CD4-positive, CD25-positive, alpha-beta regulatory T cell (primary cell): ENCODE measurements at regions not wholly inside any gene's neighbourhood (a gene's known extent, or its start where the extent isn't known, plus 50 kb on each side); places are given as distances from the start of the nearest gene placed in this dataset.

Experiments used
- ATAC-seq, 2 donors: fragments of 150-1000 bp; cut with Tn5 transposase; one replicate each; pipeline ENCODE4 v1.10.0; 2021; ENCODE audit warnings: low read depth in 2 of 2, moderate number of reproducible peaks in 2 of 2, moderate library complexity in 1 of 2
- DNase-seq, 3 donors: peaks; one replicate each; pipeline versions ENCODE4 v3.0.0 to v3.0.0-alpha.2; 2012 to 2022; ENCODE audit warnings: mixed read lengths in 1 of 3
- H3K27ac ChIP-seq: one replicate; pipeline ENCODE4 v1.7.0; 2013; ENCODE audit warnings: mild to moderate bottlenecking, low read length; ENCODE audit not compliant: insufficient read depth, poor library complexity, severe bottlenecking
- H3K27me3 ChIP-seq: one replicate; pipeline ENCODE4 v1.7.0; 2013; ENCODE audit warnings: low read length; ENCODE audit not compliant: control insufficient read depth, insufficient read depth
- H3K36me3 ChIP-seq: one replicate; pipeline ENCODE4 v1.7.0; 2013; ENCODE audit warnings: mild to moderate bottlenecking, low read length, moderate library complexity; ENCODE audit not compliant: control insufficient read depth, insufficient read depth
- H3K4me1 ChIP-seq: 2 replicates; pipeline ENCODE4 v1.7.0; 2013; ENCODE audit warnings: mild to moderate bottlenecking, low read length; ENCODE audit not compliant: insufficient read depth, control insufficient read depth, poor library complexity, severe bottlenecking
- H3K4me3 ChIP-seq: one replicate; pipeline ENCODE4 v1.7.0; 2013; ENCODE audit warnings: low read depth, mild to moderate bottlenecking, low read length, moderate library complexity
- H3K9me3 ChIP-seq, 2 experiments: 1 replicate in 1 of 2; 2 replicates in 1 of 2; pipeline ENCODE4 v1.7.0; 2013; ENCODE audit warnings: low read length in 2 of 2, mild to moderate bottlenecking in 1 of 2, moderate library complexity in 1 of 2; ENCODE audit not compliant: control insufficient read depth in 2 of 2
- H3K27ac Mint-ChIP-seq, 3 donors: one replicate each; pipeline ENCODE4 v1.8.0; 2020 to 2022; ENCODE audit warnings: mild to moderate bottlenecking in 3 of 3, mixed read lengths in 3 of 3, moderate library complexity in 2 of 3
- H3K27me3 Mint-ChIP-seq: one replicate; pipeline ENCODE4 v1.8.0; 2022; ENCODE audit warnings: mild to moderate bottlenecking, mixed read lengths
- H3K36me3 Mint-ChIP-seq: one replicate; pipeline ENCODE4 v1.8.0; 2020; ENCODE audit warnings: mixed read lengths
- H3K4me1 Mint-ChIP-seq, 4 donors: one replicate each; pipeline ENCODE4 v1.8.0; 2020 to 2022; ENCODE audit warnings: mixed read lengths in 4 of 4, mild to moderate bottlenecking in 1 of 4
- H3K4me3 Mint-ChIP-seq, 4 donors: one replicate each; pipeline ENCODE4 v1.8.0; 2020 to 2022; ENCODE audit warnings: mild to moderate bottlenecking in 4 of 4, mixed read lengths in 4 of 4, moderate library complexity in 3 of 4
- H3K9me3 Mint-ChIP-seq, 7 donors: one replicate each; pipeline ENCODE4 v1.8.0; 2020 to 2022; ENCODE audit warnings: mixed read lengths in 7 of 7, mild to moderate bottlenecking in 3 of 7, moderate library complexity in 2 of 7

DNA sequence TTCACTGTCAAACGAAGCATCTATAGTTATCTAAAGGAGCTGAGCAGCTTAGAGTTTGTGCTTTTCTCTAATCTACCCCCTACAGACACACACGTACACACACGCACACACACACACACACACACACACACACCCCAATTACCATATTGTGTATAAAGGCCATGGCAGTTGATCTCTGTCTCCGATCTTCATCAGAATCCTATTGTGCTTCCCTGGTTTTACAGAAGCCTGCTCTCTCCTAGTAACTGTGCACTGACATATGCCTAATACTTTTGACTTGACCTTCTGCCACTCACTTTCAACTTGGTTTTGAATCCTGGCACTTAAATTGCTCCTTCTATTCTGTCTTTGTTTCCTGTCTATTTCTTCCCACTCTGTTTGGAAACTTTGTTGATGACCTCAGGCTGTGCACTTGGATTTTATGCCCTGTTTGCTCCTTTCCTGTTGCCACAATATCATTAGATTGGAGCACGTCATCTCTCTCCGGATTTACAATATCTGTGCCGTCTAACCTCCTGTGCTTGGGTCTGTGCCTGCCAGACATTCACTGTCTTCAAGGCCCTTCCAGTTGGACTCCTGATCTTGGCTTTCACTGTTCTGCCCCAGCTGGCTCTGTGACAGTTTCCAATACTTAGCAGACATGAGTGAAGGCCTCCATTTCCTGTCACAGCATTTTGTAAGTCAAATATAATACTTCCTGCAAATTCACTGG lies 928.1 kb downstream of the FAT4 start:
- no peak overlapping the region for H3K4me3 ChIP-seq
- peaks cover 0 to 3% of the 10 kb centered on the region in 2 experiments for H3K9me3 ChIP-seq
- H3K4me1 Mint-ChIP-seq: no peaks in the 10 kb centered on the region
- H3K4me1 ChIP-seq: no peaks in the 10 kb centered on the region
- no peaks in the 10 kb centered on the region for H3K27me3 Mint-ChIP-seq
- H3K36me3 Mint-ChIP-seq: no peaks in the 10 kb centered on the region
- DNase-seq (no peak), ATAC-seq (no peak)
- peaks cover 4 to 24% (median 6%) of the 10 kb centered on the region in 7 donors for H3K9me3 Mint-ChIP-seq
- H3K27ac ChIP-seq: no peak overlapping the region
- no peaks in the 10 kb centered on the region for H3K36me3 ChIP-seq
- H3K4me3 Mint-ChIP-seq: no peak overlapping the region
- H3K27ac Mint-ChIP-seq: no peak overlapping the region
- H3K27me3 ChIP-seq: no peaks in the 10 kb centered on the region

DNA sequence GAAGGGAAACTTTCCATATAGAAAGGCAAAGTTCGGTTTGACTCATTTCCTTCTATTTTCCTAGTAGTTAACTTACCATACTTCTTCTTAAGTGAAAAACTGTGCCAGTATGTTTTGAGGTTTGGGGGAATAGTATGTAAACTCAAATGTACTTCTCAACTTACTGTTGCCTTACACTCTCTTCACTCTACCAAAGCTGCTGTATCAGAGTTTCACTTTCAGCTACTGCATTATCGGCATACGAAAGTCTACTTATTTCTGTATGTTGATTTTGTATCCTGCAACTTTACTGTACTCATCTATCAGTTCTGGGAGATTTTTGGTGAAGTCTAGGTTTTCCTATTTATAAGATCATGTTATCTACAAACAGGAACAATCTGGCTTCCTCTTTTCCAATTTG lies 932.7 kb downstream of the FAT4 start:
- Histone ChIP-seq H3K9me3 (peaks cover 0 to 4% of the 10 kb centered on the region in 2 experiments), H3K27me3 (no peaks in the 10 kb centered on the region), H3K4me1 (no peaks in the 10 kb centered on the region), H3K36me3 (no peaks in the 10 kb centered on the region), H3K27ac (no peak overlapping the region), H3K4me3 (no peak overlapping the region)
- H3K4me1 Mint-ChIP-seq: no peaks in the 10 kb centered on the region
- no peak overlapping the region for H3K27ac Mint-ChIP-seq
- DNase-seq (no peak), ATAC-seq (no peak)
- no peak overlapping the region for H3K4me3 Mint-ChIP-seq
- H3K36me3 Mint-ChIP-seq: no peaks in the 10 kb centered on the region
- peaks cover under 1 to 24% (median 7%) of the 10 kb centered on the region in 7 donors for H3K9me3 Mint-ChIP-seq
- no peaks in the 10 kb centered on the region for H3K27me3 Mint-ChIP-seq

DNA sequence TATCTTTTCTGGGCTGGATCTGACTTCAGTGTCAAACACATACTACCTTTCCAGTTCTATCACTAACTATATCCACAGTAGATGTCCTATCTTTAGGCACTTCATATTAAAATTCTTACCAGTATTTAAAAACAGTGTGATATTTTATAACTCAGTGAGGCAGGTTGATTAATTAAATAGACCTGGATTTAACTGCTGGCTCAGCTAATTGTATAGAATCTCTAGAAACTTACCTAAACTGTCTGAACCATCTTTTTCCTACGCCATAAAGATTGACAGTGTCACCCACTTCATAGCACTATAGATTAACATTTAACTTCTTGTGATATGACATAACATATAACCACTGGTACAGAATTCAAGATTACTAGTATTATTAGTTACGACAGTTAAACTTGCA lies 935.3 kb downstream of the FAT4 start:
- Mint-ChIP-seq H3K27ac (no peak overlapping the region), H3K27me3 (no peaks in the 10 kb centered on the region), H3K4me3 (no peak overlapping the region), H3K4me1 (no peaks in the 10 kb centered on the region), H3K36me3 (no peaks in the 10 kb centered on the region), H3K9me3 (peaks cover 0 to 28% (median 7%) of the 10 kb centered on the region in 7 donors)
- H3K4me3 ChIP-seq: no peak overlapping the region
- H3K36me3 ChIP-seq: no peaks in the 10 kb centered on the region
- DNase-seq: no peak
- no peaks in the 10 kb centered on the region for H3K27me3 ChIP-seq
- ATAC-seq: no peak
- H3K9me3 ChIP-seq: peaks cover 0 to 4% of the 10 kb centered on the region in 2 experiments
- H3K4me1 ChIP-seq: no peaks in the 10 kb centered on the region
- no peak overlapping the region for H3K27ac ChIP-seq

DNA sequence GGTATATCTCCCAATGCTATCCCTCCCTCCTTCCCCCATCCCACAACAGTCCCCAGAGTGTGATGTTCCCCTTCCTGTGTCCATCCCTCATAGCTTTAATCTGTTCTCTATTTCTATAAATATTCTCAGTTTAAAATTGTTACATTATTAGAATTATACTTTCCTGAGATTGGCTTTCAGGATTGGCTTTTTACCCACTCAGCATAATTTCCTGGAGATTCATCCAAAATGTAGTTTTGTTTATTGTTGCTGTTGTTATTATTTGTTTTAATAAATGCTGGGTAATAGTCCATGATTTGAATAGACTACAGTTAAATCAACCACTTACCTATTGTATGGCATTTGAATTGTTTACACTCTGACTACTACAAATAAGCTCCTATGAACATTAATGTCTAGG lies 936.4 kb downstream of the FAT4 start:
- Mint-ChIP-seq H3K27me3 (no peaks in the 10 kb centered on the region), H3K36me3 (no peaks in the 10 kb centered on the region), H3K9me3 (peaks cover 2 to 27% (median 5%) of the 10 kb centered on the region in 7 donors), H3K4me1 (no peaks in the 10 kb centered on the region), H3K4me3 (no peak overlapping the region), H3K27ac (no peak overlapping the region)
- Histone ChIP-seq H3K9me3 (peaks cover 0 to 4% of the 10 kb centered on the region in 2 experiments), H3K36me3 (no peaks in the 10 kb centered on the region), H3K4me3 (no peak overlapping the region), H3K27me3 (no peaks in the 10 kb centered on the region), H3K4me1 (no peaks in the 10 kb centered on the region), H3K27ac (no peak overlapping the region)
- no peak for DNase-seq
- ATAC-seq: no peak

DNA sequence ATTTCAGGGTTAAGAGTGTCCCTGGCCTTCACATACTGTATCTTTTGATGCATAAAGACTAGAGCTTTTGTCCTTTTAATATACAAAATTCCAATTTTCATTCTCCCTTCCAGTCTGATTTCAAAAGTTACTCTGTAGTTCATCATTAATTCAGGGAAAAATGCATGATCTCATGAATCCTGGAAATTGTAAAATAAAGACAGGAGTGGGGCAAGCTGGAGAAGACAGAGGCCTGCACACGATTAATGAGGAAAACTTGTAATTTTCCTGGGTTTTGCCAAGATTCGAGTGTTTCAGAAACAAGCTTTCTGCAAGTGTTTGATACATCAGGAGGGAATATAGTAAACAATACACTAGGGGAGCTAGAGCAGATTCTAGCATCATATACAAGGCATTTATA lies 947.9 kb downstream of the FAT4 start:
- no peaks in the 10 kb centered on the region for H3K4me1 Mint-ChIP-seq
- H3K4me3 Mint-ChIP-seq: no peak overlapping the region
- no peak for ATAC-seq
- Histone ChIP-seq H3K27me3 (no peaks in the 10 kb centered on the region), H3K27ac (no peak overlapping the region), H3K4me1 (no peaks in the 10 kb centered on the region), H3K4me3 (no peak overlapping the region), H3K36me3 (no peaks in the 10 kb centered on the region), H3K9me3 (no peaks in the 10 kb centered on the region)
- peaks cover 0 to 4% (median 0%) of the 10 kb centered on the region in 7 donors for H3K9me3 Mint-ChIP-seq
- H3K27me3 Mint-ChIP-seq: no peaks in the 10 kb centered on the region
- no peaks in the 10 kb centered on the region for H3K36me3 Mint-ChIP-seq
- H3K27ac Mint-ChIP-seq: no peak overlapping the region
- DNase-seq: no peak

DNA sequence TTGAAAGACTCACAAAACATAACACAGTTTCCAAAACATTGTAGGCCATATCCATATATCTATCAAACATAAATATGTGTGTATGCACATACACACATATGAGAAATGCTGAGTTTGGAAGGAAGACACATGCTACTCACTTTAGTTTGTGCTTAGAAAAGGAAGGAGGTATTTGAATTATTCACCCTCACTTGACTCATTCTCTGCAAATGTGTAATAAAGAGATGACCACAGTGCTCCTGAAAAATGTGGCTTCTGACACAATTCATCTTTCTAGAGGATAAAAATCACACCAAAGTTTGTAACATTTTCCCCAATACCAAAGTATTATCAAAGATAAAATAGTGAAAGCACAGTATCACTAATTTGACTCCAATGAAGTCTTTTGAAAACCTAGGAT lies 950.1 kb downstream of the FAT4 start:
- Histone ChIP-seq H3K4me1 (no peaks in the 10 kb centered on the region), H3K4me3 (no peak overlapping the region), H3K27ac (no peak overlapping the region), H3K9me3 (peaks cover 0 to 5% of the 10 kb centered on the region in 2 experiments), H3K27me3 (no peaks in the 10 kb centered on the region), H3K36me3 (no peaks in the 10 kb centered on the region)
- Mint-ChIP-seq H3K27ac (no peak overlapping the region), H3K9me3 (peaks cover 0 to 1% (median 0%) of the 10 kb centered on the region in 7 donors), H3K4me3 (no peak overlapping the region), H3K27me3 (no peaks in the 10 kb centered on the region), H3K4me1 (no peaks in the 10 kb centered on the region), H3K36me3 (no peaks in the 10 kb centered on the region)
- no peak for ATAC-seq
- DNase-seq: no peak

DNA sequence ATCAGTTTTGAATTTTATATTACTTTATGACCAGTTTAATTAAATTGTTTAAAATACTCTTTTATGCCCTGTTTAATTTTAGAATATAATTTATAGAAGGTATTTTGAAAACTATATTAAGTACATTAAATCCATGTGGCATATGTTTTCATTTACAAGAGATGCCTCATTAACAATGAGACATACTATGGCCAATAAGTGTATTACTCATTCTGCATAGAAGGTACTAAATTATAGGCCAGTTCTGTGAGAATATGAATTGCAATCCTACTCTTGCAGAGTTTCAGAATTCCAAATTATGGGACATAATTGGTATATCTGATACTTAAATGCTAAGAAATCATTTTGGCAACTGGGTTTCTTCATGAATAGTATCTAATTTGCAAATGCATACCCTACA lies 951.1 kb downstream of the FAT4 start:
- no peak overlapping the region for H3K27ac ChIP-seq
- H3K27me3 Mint-ChIP-seq: no peaks in the 10 kb centered on the region
- H3K36me3 Mint-ChIP-seq: no peaks in the 10 kb centered on the region
- no peaks in the 10 kb centered on the region for H3K36me3 ChIP-seq
- no peak for DNase-seq
- H3K4me3 Mint-ChIP-seq: no peak overlapping the region
- H3K4me3 ChIP-seq: no peak overlapping the region
- H3K9me3 Mint-ChIP-seq: peaks cover 0 to 5% (median 3%) of the 10 kb centered on the region in 7 donors
- H3K9me3 ChIP-seq: peaks cover 0 to 5% of the 10 kb centered on the region in 2 experiments
- no peak overlapping the region for H3K27ac Mint-ChIP-seq
- no peaks in the 10 kb centered on the region for H3K4me1 Mint-ChIP-seq
- H3K4me1 ChIP-seq: no peaks in the 10 kb centered on the region
- no peak for ATAC-seq
- H3K27me3 ChIP-seq: no peaks in the 10 kb centered on the region

DNA sequence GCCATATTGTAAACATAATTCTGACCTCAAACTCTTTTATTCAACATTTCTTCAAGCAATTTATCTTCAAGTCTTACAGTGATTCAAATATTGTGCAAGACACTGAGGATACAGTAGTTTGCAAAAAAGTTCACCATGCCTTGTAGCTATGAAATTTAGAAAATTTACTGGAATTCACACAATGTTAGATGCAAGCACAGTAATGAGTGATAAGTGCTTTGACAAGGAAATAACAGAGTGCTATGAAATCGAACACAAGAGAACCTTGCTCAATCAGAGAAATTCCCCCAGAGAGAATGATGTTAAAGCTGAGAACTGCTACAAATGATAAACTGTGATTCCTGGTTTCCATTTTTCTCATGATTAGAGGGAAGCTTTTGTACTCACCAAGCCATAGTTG lies 952.9 kb downstream of the FAT4 start:
- Histone ChIP-seq H3K36me3 (no peaks in the 10 kb centered on the region), H3K4me3 (no peak overlapping the region), H3K4me1 (no peaks in the 10 kb centered on the region), H3K27ac (no peak overlapping the region), H3K27me3 (no peaks in the 10 kb centered on the region), H3K9me3 (peaks cover 2 to 9% of the 10 kb centered on the region in 2 experiments)
- no peak overlapping the region for H3K27ac Mint-ChIP-seq
- no peaks in the 10 kb centered on the region for H3K27me3 Mint-ChIP-seq
- H3K9me3 Mint-ChIP-seq: peaks cover 0 to 12% (median 3%) of the 10 kb centered on the region in 7 donors
- H3K36me3 Mint-ChIP-seq: no peaks in the 10 kb centered on the region
- no peak overlapping the region for H3K4me3 Mint-ChIP-seq
- no peaks in the 10 kb centered on the region for H3K4me1 Mint-ChIP-seq
- DNase-seq (no peak), ATAC-seq (no peak)
